HG03457 (cell line): ENCODE measurements at regions not wholly inside any gene's neighbourhood (a gene's known extent, or its start where the extent isn't known, plus 50 kb on each side); places are given as distances from the start of the nearest gene placed in this dataset.

Experiments
- ATAC-seq: cut with Tn5 transposase; IDR thresholded peaks from one replicate; pipeline ENCODE4 v1.9.1; 2021; ENCODE audit warnings: moderate number of reproducible peaks; ENCODE audit not compliant: unreplicated experiment

GRCh38 chr2:204353823-204354222, 191.5 kb upstream of the PARD3B start:
- ATAC-seq: no peak

DNA sequence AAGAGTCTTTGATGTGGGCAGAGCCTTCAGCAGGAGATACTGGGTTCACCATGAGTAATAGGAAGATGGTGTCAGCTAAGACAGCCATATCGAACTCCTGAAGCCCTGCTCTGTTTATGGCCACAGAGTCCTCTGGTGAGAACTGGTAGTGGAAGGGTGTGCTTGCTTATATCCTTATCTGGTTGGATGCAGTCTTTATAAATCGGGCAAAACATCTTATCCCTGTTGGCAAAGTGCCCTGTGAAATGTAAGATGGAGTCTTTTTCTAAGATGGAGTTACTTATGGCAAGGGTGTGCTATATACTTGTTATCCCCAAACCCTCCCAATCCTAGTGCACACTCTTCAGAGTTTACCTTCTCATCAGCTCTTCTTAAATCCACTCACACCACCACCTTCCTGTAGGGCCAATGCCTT, 190.8 kb upstream of the PARD3B start:
- ATAC-seq: no peak

DNA sequence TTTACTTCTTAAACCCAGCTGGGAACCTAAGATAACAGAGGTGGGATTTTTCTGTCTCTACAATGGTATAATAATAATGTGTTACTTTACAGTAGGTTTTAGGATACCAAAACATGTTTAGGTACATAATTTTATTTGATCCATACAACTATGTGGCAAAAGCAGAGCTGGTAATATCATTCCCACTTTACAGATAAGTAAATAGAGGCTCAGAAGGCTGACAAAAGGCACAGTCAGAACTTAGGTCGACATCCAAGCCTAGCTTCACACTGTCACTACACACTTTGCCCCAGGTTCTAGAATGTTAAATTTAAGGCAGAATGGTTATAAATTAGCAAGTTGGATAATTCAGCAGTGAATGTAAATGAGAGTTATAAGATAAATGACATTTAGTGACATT, 189.6 kb upstream of the PARD3B start:
- ATAC-seq: no peak

DNA sequence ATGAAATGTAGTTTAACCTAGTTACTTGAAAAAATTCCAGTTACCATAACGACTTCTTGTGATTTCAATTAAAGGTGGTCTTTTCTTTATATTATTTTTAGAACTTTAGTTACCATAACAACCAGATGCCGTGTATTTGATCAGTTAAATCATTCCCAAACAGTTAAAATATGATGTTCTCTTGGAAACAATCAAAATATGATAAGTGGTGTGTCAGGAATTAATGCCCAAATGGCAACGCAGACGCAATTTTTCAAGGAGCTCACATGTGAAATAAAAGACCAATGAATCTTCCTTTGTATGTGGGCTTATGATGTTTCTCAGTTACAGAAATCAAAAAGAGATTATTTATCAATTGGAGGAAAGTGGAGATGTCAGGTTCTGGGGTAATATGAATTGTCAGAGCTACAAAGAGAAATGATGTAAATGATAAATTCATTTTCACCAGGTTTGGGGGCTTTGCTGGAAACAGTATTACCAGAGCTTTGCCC, 189.1 kb upstream of the PARD3B start:
- no peak for ATAC-seq

DNA sequence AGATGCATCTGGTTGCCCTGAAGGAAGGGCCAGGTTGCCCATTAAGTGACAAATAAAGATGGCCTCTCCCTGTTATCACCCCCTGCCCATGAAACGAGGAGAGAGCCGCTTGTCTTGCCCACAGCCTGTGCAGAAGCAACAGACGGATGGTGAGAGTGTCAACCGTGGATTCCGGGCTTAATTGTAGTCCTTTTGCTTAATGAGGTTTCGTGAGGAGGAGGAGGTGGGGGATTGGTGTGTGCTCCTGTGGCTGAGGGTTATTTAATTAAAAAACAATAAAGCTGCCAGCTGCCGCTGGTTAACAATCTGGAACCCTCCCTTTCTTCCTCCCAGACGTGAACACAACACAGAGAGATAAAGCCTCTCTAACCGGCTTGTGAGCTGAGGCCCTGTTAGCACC, 188.0 kb upstream of the PARD3B start:
- ATAC-seq: no peak

DNA sequence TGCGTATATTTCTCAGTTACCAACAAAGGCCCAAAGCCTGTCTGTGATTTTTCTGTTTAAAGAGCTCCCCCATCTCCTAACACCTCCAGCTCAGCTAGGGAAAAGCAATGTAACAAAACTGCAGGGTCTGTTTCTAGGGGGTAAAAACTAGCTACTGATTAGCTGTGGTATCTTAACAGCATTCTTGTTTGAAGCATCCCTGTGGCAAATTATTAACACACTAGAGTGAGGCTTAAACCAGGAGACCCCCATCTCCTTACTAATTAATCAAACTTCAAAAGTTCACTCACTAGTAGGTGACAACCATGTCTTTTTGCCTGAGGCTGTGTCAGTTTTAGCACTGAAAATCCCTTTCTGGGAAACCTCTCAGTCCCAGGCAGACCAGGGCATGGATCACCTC, 186.2 kb upstream of the PARD3B start:
- ATAC-seq: no peak

DNA sequence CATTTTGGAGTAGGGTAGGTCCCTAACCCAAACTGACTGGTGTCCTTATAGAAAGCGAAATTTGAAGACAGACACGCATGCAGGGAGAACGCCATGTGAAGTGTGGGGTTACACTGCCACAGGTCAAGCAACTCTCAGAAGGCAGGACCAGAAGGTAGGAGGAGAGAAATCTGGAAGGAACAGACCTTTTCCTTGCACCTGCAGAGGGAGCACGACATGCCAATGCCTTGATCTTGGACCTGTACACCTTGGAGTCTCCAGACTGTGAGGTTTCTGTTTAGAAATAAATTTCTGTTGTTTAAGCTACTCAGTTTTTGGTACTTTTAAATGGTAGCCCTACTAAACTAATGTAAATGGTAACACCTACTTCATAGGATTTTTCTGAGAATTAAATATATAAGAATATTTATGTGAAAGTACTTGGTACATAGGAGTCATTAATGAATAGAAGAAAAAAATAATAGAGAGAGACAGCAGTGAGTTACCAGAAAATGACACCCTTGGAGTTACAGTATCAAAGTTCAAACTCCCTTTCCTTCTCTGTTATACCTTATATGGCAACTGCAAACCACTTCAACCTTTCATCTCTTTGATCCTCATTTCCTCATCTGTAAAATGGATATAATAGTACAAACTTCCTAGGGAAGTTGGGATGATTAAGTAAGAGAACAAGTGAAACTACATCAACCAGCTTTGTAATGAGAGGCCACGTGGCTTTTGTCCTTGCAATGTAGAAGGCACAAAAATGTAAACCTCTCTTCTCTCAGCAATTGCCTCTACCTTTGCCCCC, 184.9 kb upstream of the PARD3B start:
- ATAC-seq: no peak

GRCh38 chr2:204361738-204362137, 183.5 kb upstream of the PARD3B start:
- no peak for ATAC-seq

GRCh38 chr2:204362581-204362980, 182.7 kb upstream of the PARD3B start:
- no peak for ATAC-seq

- no peak for ATAC-seq
These were observed 181.8 kb upstream of the PARD3B start for GRCh38 chr2:204363513-204363912.

GRCh38 chr2:204364860-204365535, 180.3 kb upstream of the PARD3B start:
- ATAC-seq: no peak

- no peak for ATAC-seq
These were observed 179.5 kb upstream of the PARD3B start for GRCh38 chr2:204365811-204366210.

DNA sequence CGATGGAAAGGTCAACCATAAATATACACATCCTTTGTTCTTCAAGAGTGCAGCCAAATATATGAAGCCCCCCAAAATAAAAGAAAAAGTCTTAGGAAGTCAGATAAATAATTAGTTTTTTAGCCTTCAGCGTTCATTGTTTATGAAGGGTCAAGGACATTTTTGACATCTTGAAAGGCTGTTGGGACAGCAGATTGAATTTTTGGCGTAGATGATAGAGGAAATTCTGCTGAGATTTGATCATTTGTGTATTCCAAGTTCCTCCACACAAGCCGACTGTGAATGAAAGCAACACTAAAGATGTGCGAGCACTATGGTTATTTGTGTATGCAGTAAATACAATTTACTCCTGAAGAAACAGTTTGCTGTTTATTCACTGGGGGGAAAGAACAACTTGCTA, 177.8 kb upstream of the PARD3B start:
- no peak for ATAC-seq

DNA sequence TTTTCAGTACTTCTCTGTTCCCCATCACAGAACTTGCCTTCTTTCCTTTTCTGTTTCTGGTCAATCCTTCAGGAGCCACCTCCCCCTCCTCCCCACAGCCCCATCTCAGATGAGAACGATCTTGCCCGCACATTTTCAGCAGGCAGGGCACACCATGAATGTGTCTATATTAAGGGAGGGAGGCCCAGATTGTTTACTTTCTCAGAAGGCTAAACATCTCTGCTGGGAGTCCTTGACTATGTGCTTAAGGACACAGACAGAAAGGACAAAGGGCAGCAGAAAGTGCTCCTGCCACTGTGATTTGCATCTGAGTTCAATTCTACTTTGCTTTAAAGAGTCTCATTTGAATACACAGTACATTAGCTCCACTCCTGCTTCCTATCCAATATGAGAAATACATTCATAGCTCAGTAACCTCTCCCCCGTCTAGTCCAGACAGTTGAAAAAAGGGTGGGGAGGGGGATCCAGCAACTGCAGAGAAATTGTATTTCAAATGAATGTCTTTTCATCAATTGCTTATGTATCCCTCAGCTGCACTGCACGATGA, 175.0 kb upstream of the PARD3B start:
- ATAC-seq: no peak

DNA sequence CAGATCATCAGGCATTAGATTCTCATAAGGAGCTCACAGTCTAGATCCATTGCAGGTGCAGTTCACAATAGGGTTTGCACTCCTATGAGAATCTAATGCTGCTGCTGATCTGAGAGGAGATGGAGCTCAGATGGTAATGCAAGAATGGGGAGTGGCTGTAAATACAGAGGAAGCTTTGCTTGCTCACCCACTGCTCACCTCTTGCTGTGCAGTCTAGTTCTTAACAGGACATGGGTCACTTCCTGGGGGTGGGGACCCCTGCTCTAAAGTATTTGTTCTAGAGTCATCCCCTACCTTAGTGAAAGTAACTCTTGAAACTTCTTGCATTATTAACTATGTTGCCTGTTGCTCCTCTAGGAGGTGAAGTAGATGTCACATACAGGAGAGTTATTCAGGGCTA, 171.3 kb upstream of the PARD3B start:
- ATAC-seq: no peak

DNA sequence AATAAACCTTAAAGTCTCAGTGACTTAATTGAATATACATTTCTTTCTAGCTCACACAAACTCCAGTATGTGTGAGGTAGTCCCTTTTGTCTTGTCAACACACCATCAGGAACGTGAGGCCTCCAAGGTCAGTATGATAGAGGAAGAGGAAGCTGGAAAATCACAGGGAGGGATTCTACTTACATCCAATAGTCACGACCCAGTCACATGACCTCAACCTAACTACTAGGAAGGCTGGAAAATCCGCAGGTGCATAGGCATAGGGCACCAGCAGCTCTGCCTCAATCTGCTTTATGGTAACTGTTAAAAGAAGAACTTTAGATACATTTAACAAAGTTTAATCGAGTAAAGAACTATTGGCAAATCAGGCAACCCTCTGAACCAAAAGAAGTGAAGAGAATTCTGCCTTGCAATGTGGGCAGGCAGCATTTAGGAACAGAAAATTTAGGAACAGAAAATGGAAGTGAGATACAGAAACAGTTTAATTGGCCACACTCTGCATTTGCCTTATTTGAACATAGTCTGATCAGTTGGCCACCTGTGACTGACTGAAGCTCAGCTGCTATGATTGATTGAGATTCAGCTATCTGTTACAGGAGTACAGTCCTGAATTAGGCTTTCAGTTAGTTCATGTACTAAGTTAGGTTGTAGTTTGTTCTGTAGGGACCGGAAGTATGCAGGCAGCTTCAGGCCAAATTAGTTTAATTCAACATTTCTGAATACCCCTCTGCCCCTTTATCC, 165.0 kb upstream of the PARD3B start:
- ATAC-seq: no peak

GRCh38 chr2:204386668-204387067, 158.6 kb upstream of the PARD3B start:
- ATAC-seq: no peak

GRCh38 chr2:204389120-204389519, 156.2 kb upstream of the PARD3B start:
- no peak for ATAC-seq

- ATAC-seq: no peak
These were observed 155.4 kb upstream of the PARD3B start for GRCh38 chr2:204389856-204390255.

DNA sequence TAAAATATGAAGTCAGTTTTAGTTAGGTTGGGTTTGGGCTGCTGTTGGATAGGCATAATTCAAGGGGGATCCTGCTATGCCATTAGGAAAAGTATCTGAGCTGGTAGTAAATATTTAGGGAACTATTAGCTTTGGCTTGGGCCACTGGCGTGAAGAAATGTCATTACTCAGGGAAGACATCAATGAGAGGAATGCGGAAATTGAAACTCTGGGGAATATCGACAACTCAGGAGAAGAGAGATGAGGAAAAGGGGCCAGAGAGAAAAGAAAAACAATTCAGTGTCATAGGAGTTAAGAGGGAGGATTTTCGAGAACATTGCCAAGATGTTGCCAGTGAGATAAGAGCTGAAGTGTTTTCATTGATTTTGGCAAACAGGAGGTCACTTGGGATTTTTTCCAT, 149.7 kb upstream of the PARD3B start:
- no peak for ATAC-seq

- no peak for ATAC-seq
These were observed 144.2 kb upstream of the PARD3B start for GRCh38 chr2:204401114-204401513.
